Right renal cortex interstitium (tissue), 3 donors: ENCODE measurements at regions not wholly inside any gene's neighbourhood (a gene's known extent, or its start where the extent isn't known, plus 50 kb on each side); places are given as distances from the start of the nearest gene placed in this dataset.

ENCODE experiments used
- DNase-seq, 3 donors: peaks; one replicate each; pipeline ENCODE4 v3.0.0-alpha.2; 2013; ENCODE audit warnings: low read depth in 3 of 3, low spot score in 2 of 3

- DNase-seq: no peak
These were observed 312.3 kb upstream of the PKDCC start for GRCh38 chr2:41735476-41735875.

- no peak for DNase-seq
These were observed 311.7 kb upstream of the PKDCC start for GRCh38 chr2:41736105-41736567.

DNA sequence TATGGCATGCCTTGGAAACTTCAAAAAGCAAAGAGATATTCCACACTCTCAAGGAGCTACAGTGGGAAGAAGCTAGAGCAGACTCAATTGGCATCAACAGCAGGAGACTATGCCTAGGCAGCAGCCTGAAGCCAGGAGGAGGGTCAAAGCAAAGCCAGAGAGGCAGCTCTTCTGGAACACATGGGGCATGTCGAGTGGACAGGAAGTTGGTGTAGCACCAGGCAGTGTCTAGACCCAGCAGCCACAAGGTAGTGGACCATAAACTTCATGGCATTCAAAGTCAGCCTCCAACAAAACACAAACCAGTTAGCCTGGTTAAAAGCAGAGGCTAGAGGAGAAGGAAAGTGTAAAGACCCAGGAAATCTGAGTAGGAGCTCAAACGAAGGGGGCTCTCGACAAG, 311.2 kb upstream of the PKDCC start:
- DNase-seq: no peak

- no peak for DNase-seq
These were observed 309.9 kb upstream of the PKDCC start for GRCh38 chr2:41737888-41738287.

GRCh38 chr2:41741951-41742595, 305.7 kb upstream of the PKDCC start:
- DNase-seq: no peak

GRCh38 chr2:41743324-41743723, 304.5 kb upstream of the PKDCC start:
- no peak for DNase-seq

- DNase-seq: no peak
These were observed 297.0 kb upstream of the PKDCC start for GRCh38 chr2:41750829-41751228.

DNA sequence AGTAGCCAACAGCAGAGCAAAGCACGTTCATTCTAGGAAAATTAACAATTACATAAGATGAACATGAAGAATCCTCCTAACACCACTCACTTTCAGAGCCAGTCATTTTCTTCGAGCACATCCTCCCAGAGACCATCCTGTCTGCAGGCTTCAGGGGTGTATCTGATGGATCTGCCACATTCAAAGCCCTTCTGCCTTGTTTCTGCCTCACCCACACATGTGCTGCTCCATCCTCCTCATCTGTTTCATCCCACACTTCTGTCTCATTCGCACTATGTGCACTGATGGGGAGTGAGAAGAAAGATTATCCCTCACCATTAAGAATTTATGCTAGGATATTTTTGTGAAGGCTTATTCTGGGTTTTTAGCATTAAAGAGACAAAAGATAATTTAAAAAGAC, 287.9 kb upstream of the PKDCC start:
- no peak for DNase-seq

DNA sequence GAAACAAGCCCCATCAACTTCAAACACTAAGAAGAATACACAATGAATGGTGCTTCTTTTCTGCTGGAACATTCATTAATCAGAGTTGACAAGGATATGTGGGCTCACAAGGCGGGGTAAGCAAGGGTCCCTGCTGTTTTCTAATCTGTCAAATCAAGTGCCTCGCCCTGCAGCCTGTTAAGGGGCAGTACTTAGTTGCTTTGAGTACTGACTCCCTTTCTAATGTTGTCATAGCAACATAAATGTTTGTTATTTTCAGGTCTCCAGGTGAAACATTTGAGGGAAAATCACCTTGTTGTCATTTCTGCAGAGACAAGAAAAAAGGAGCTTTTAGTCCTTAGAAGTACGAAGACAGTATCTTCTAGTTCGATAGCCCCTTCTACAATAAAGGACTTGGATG, 284.7 kb upstream of the PKDCC start:
- no peak for DNase-seq

DNA sequence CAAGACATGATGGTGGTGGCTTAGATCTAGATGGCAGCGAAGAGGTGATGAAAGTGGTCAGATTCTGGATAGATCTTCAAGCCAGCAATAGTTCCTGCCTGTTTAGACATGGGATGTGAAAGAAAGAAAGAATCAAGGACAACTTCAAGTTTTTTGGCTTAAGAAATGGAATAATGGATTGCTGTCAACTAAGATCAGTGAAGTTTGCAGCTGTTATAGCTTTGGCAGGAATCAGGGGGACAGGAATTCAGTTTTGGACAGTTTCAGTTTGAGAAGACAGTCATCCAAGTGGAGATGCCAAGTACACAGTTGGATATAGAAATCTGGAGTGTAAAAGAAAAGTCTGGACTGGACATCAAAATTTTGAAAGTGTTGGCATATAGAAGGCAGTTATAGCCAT, 283.7 kb upstream of the PKDCC start:
- DNase-seq: no peak

DNA sequence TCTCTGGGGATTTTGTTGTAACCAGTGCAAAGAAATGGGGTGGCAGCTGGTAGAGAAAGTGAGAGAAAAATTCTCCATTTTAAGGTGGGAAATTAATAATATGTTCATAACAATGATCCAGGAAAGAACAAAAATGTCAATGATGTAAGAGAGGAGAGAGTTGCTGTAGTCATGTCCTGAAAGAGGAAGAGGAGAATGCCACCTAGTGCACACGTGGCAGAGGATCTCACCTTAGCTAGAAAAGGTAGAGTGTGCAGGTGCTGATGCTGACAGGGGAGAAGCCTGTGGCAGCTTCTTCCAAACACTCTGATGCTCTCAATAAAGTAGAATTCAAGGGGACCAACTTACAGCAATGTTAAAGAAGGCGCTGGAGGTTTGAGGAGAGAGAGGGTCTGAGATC, 282.9 kb upstream of the PKDCC start:
- DNase-seq: no peak

- DNase-seq: no peak
These were observed 279.5 kb upstream of the PKDCC start for GRCh38 chr2:41768310-41768709.

DNA sequence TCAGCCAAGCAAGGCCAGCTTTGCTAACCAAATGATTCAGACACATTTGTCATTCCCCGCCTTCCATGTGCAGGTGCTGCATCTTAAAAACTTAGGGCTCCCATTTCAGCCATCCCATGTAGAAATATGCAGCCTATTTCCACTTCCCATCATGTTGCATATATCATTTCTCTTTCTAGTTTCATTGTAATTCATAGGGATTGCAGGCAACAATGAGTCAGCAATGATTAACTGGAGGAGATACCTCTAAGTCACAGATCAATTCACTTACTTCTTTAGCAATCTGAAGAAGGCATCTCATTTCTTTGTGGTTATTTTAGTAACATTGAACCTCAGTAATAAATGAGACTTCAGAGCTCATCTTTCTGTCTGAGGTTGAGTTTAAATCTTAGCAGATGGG, 276.1 kb upstream of the PKDCC start:
- DNase-seq: no peak

- DNase-seq: no peak
These were observed 275.1 kb upstream of the PKDCC start for GRCh38 chr2:41772697-41773096.

DNA sequence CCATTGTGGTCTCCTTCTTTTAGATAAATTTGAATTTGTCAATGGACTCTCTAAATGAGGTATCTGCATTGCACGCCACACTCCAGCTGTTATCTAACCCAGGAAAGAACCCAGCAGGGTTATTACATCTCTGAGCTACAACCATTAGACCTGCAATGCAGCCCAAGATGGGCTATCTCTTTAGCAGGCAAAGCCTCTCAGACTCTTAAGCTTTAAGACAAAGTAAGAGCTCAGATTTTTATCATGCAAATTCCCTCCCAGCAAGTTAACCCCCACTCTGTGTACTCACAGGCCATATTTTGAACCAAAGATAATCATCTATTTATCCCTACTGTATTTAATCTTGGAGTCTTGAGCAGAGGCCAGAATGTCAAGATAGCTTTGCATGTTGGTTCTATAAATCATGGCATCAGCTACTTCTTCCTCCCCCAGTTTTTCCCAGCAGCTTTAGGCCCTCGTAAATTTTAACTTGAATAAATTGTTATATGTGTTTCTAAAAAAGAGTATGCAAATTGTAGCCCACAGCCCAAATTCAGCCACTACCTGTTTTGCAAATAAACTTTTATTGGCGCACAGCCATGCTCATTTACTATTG, 273.7 kb upstream of the PKDCC start:
- no peak for DNase-seq

- DNase-seq: no peak
These were observed 272.3 kb upstream of the PKDCC start for GRCh38 chr2:41775366-41776025.

DNA sequence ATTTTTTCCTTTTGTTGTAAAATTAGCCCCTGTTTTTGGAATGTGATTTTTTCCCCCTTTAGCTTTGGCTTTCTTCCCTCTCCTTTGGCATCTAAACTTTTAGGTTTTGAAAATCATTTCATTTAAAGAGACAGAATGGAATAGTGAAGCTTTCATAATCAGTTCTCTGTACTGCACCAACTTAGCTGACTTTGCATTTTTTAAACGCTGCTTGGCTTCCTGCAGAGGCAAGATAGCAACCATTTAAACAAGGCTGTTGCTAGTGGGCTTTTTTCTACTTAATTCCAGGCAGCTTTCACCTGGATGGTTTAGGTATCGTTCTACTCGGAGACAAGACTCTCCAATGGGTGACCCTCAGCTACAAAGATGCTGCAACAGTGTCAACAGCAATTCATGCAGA, 267.9 kb upstream of the PKDCC start:
- DNase-seq: no peak

- peak in 1 of 3 donors; percentile 51 for DNase-seq
These were observed 265.3 kb upstream of the PKDCC start for GRCh38 chr2:41782306-41783158.

GRCh38 chr2:41784496-41784895, 263.3 kb upstream of the PKDCC start:
- no peak for DNase-seq

- DNase-seq: no peak
These were observed 262.4 kb upstream of the PKDCC start for GRCh38 chr2:41785251-41786022.

GRCh38 chr2:41791523-41791922, 256.3 kb upstream of the PKDCC start:
- DNase-seq: no peak
